D721Med (cell line): ENCODE measurements at regions not wholly inside any gene's neighbourhood (a gene's known extent, or its start where the extent isn't known, plus 50 kb on each side); places are given as distances from the start of the nearest gene placed in this dataset.
A peak's percentile ranks its signal among the peaks of the same experiment; 100 is the strongest.

ENCODE experiments used
- DNase-seq: peaks from one replicate; pipeline ENCODE4 v3.0.0; 2011; ENCODE audit warnings: low spot score; ENCODE audit not compliant: insufficient read length
- FAIRE-seq: peaks from 2 replicates; lab custom pipeline; 2011; peaks lifted over from hg19 to GRCh38; lab: Jason Lieb, UNC
- CTCF ChIP-seq: IDR thresholded peaks from 2 replicates; pipeline ENCODE4 v1.5.1; 2012; ENCODE audit warnings: mild to moderate bottlenecking, control low read depth; ENCODE audit not compliant: insufficient read depth; ENCODE audit errors: missing control alignments

DNA sequence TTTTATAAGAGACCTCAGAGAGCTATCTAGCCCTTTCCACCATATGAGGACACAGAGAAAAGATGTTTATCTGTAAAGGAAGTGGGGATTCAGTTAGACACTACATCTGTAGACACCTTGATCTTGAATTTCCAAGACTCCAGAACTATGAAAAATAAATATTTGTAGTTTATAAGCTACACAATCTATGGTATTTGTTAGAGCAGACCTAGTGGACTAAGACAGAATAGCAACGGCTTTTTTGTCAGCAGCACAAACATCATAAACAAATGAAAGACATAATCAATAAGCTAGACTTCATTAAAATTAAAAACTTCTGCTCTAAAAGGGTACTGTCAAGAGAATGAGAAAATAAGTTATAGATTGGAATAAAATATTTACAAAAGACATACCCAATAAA is 810.1 kb downstream of the FSCB start:
- DNase-seq, result no peak
- no peak for FAIRE-seq
- no peak for TF ChIP-seq CTCF

GRCh38 chr14:43692706-43693105 is 814.4 kb downstream of the FSCB start:
- TF ChIP-seq CTCF, result no peak
- DNase-seq, result no peak
- no peak for FAIRE-seq

DNA sequence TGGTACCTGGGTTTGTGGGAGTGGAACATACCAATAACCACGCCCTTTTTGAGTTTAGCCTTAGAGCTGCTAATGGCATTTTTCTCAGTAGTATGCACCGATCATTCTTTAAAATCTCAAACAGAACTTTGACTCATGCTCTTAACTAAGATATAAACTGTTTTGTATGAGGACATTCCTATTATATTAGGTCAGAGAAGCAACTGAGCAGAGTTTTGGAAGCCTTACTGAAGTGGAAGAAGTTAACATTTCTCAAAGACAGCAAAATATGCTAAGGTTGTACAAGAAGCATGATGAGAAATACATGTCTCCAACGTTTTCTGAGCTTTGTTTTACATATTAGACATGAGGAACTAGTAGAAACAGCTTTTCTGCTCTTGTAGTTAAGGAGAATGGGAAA is 819.2 kb downstream of the FSCB start:
- TF ChIP-seq CTCF, result no peak
- FAIRE-seq, result no peak
- no peak for DNase-seq

GRCh38 chr14:43677581-43677980 is 829.5 kb downstream of the FSCB start:
- DNase-seq (no peak), FAIRE-seq (no peak)
- no peak for TF ChIP-seq CTCF

DNA sequence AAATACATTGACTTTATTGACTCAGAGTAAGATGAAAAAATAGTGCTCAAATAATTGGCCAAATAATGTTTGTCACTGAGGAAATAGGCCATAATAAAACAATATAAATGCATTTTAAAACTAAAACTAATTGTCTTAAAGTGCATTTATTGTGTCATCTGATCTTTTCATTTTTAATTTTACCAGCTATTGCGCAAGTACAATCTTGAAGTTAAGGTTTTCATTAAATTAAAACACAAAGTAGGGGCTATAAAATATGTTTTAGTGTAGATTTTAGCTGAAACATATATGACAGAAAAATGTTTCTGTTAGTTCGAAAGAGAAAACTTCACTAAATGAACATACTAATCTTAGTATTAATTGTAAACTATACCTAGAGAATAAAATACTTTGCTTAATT is 832.8 kb downstream of the FSCB start:
- DNase-seq (no peak), FAIRE-seq (peak; percentile 16)
- TF ChIP-seq CTCF, result no peak

GRCh38 chr14:43671716-43672485 is 835.2 kb downstream of the FSCB start:
- no peak for TF ChIP-seq CTCF

GRCh38 chr14:43669355-43669754 is 837.7 kb downstream of the FSCB start:
- FAIRE-seq (no peak), DNase-seq (no peak)
- no peak for TF ChIP-seq CTCF

More at GRCh38 chr14:43671716-43672485, 835.2 kb downstream of the FSCB start:
- DNase-seq (no peak), FAIRE-seq (no peak)
